Hepatocyte (in vitro differentiated cells): ENCODE measurements at regions not wholly inside any gene's neighbourhood (a gene's known extent, or its start where the extent isn't known, plus 50 kb on each side); places are given as distances from the start of the nearest gene placed in this dataset.

Source experiments
- EZH2 ChIP-seq: fragments of 200-600 bp; sonication (generic); IDR thresholded peaks from 2 replicates; pipeline ENCODE4 v1.6.1; 2016; ENCODE audit warnings: antibody characterized with exemption, mild to moderate bottlenecking, borderline replicate concordance
- TF ChIP-seq, protein P1 (sequence below): fragments of 200-600 bp; sonication (generic); IDR thresholded peaks from 2 replicates; pipeline ENCODE4 v1.5.1; 2016; ENCODE audit warnings: antibody characterized with exemption, mild to moderate bottlenecking; ENCODE audit not compliant: poor library complexity

DNA sequence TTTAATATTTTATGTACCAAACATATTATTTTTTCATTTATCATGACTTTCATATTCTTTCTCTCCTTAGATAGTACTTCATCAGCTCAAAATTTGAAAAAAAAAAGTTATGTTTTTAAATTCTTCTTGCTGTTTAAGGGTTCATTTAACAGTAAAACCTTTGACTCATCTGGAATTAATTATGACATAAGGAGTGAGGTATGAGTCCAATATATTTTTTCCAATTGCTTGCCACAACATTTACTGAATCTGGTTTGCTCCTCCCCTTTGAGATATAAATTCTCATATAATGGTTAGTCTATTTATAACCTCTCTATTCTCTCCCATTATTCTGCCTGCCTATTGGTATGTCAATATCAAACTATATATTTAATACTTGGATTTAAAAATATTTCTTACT lies 387.8 kb downstream of the TUSC7 start:
- TF ChIP-seq, protein P1, sequence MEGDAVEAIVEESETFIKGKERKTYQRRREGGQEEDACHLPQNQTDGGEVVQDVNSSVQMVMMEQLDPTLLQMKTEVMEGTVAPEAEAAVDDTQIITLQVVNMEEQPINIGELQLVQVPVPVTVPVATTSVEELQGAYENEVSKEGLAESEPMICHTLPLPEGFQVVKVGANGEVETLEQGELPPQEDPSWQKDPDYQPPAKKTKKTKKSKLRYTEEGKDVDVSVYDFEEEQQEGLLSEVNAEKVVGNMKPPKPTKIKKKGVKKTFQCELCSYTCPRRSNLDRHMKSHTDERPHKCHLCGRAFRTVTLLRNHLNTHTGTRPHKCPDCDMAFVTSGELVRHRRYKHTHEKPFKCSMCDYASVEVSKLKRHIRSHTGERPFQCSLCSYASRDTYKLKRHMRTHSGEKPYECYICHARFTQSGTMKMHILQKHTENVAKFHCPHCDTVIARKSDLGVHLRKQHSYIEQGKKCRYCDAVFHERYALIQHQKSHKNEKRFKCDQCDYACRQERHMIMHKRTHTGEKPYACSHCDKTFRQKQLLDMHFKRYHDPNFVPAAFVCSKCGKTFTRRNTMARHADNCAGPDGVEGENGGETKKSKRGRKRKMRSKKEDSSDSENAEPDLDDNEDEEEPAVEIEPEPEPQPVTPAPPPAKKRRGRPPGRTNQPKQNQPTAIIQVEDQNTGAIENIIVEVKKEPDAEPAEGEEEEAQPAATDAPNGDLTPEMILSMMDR = no peak
- TF ChIP-seq EZH2 = no peak
